ENCODE measurements at regions not wholly inside any gene's neighbourhood (a gene's known extent, or its start where the extent isn't known, plus 50 kb on each side); places are given as distances from the start of the nearest gene placed in this dataset.

- POLR2A ChIA-PET (ENCODE audit: unreplicated experiment) = no interaction called here
- Histone ChIP-seq H3K9me2 (ENCODE audit: insufficient read depth) (no peaks in the 10 kb centered on the region), H3F3A (ENCODE audit: insufficient read depth, low read depth) (no peaks in the 10 kb centered on the region), H4K20me1 (ENCODE audit: insufficient read depth) (no peaks in the 10 kb centered on the region), H3K27ac (no peak overlapping the region), H3K4me1 (replicated peaks; ENCODE audit: insufficient read depth) (no peaks in the 10 kb centered on the region), H3K79me2 (ENCODE audit: low read depth) (no peaks in the 10 kb centered on the region), H2AFZ (no peak overlapping the region), H3K27me3 (ENCODE audit: insufficient read depth, low read depth) (peaks cover 52% of the 10 kb centered on the region), H3K9me3 (ENCODE audit: insufficient read depth, low read depth) (no peaks in the 10 kb centered on the region), H3K36me3 (ENCODE audit: low read depth) (no peaks in the 10 kb centered on the region), H3K4me2 (no peak overlapping the region), H3K4me3 (no peak overlapping the region)
- BruUV-seq (replicated peaks) = no TSS peak
- no peak for DNase-seq
- CTCF ChIA-PET = no interaction called here
- TF ChIP-seq EZH2 (IDR thresholded peaks at IDR 0.05; ENCODE audit: low read depth) = no peak
- TF ChIP-seq CTCF (conservative IDR thresholded peaks at IDR 0.05) = no peak
- intact Hi-C loops (cut with micrococcal nuclease; ENCODE audit: unreplicated experiment) = no loop called here
Observed at GRCh38 chr5:66338828-66339227, 194.7 kb downstream of the SREK1 start.

DNA sequence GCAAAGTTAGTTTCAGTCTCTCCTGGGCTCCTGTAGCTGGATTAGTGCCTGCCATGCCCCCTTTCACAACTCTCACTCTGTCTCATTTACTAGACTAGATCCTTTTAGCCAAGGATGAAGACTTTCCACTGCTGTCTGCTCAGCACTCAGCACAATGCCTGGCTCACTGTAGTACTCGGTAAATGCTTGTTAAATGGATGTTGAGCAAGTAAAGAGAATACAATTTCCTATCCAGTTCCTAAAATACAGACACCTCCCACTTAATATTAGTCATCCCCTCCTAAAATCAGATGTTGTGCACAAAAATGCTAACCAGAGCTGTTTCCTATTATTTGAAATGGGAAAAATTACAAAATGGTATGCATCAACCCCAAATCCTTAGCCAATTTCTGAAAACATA lies 195.8 kb downstream of the SREK1 start:
- CTCF ChIA-PET = no interaction called here
- Histone ChIP-seq H3K79me2 (ENCODE audit: low read depth) (no peaks in the 10 kb centered on the region), H3F3A (ENCODE audit: insufficient read depth, low read depth) (no peaks in the 10 kb centered on the region), H3K27ac (no peak overlapping the region), H3K4me3 (no peak overlapping the region), H3K27me3 (ENCODE audit: insufficient read depth, low read depth) (peaks cover 43% of the 10 kb centered on the region), H3K9me2 (ENCODE audit: insufficient read depth) (no peaks in the 10 kb centered on the region), H3K9me3 (ENCODE audit: insufficient read depth, low read depth) (no peaks in the 10 kb centered on the region), H3K4me2 (no peak overlapping the region), H4K20me1 (ENCODE audit: insufficient read depth) (no peaks in the 10 kb centered on the region), H3K4me1 (replicated peaks; ENCODE audit: insufficient read depth) (no peaks in the 10 kb centered on the region), H2AFZ (no peak overlapping the region), H3K36me3 (ENCODE audit: low read depth) (no peaks in the 10 kb centered on the region)
- no peak for TF ChIP-seq CTCF (conservative IDR thresholded peaks at IDR 0.05)
- no TSS peak for BruUV-seq (replicated peaks)
- POLR2A ChIA-PET (ENCODE audit: unreplicated experiment) = no interaction called here
- intact Hi-C loops (cut with micrococcal nuclease; ENCODE audit: unreplicated experiment) = no loop called here
- no peak for DNase-seq

- CTCF ChIA-PET = no interaction called here
Observed at GRCh38 chr5:66340786-66341185, 196.7 kb downstream of the SREK1 start.

More at GRCh38 chr5:66340786-66341185, 196.7 kb downstream of the SREK1 start:
- H3K36me3 ChIP-seq (ENCODE audit: low read depth) = no peaks in the 10 kb centered on the region
- TF ChIP-seq CTCF (conservative IDR thresholded peaks at IDR 0.05) (no peak), EZH2 (IDR thresholded peaks at IDR 0.05; ENCODE audit: low read depth) (no peak)
- H3K4me3 ChIP-seq = no peak overlapping the region
- POLR2A ChIA-PET (ENCODE audit: unreplicated experiment) = no interaction called here
- intact Hi-C loops (cut with micrococcal nuclease; ENCODE audit: unreplicated experiment) = no loop called here
- no peak overlapping the region for H2AFZ ChIP-seq
- H3K27ac ChIP-seq = no peak overlapping the region
- H3K27me3 ChIP-seq (ENCODE audit: insufficient read depth, low read depth) = peaks cover 40% of the 10 kb centered on the region
- H3K4me1 ChIP-seq (replicated peaks; ENCODE audit: insufficient read depth) = no peaks in the 10 kb centered on the region
- H3K9me3 ChIP-seq (ENCODE audit: insufficient read depth, low read depth) = no peaks in the 10 kb centered on the region
- H4K20me1 ChIP-seq (ENCODE audit: insufficient read depth) = no peaks in the 10 kb centered on the region
- BruUV-seq (replicated peaks) = no TSS peak
- H3K9me2 ChIP-seq (ENCODE audit: insufficient read depth) = no peaks in the 10 kb centered on the region
- no peaks in the 10 kb centered on the region for H3K79me2 ChIP-seq (ENCODE audit: low read depth)
- no peak overlapping the region for H3K4me2 ChIP-seq
- H3F3A ChIP-seq (ENCODE audit: insufficient read depth, low read depth) = no peaks in the 10 kb centered on the region
- no peak for DNase-seq

All from PC-9 (cell line).